SK-N-SH (cell line): ENCODE measurements at regions not wholly inside any gene's neighbourhood (a gene's known extent, or its start where the extent isn't known, plus 50 kb on each side); places are given as distances from the start of the nearest gene placed in this dataset.

Source experiments
- EZH2phosphoT487 ChIP-seq: fragments of 200-600 bp; sonication (generic); IDR thresholded peaks from 2 replicates; pipeline ENCODE4 v1.6.1; 2017; ENCODE audit warnings: low read depth, mixed run types, mild to moderate bottlenecking, antibody characterized with exemption, moderate library complexity, borderline replicate concordance
- RCOR1 ChIP-seq: fragments of 150-350 bp; IDR thresholded peaks from 2 replicates; pipeline ENCODE4 v1.6.1; 2017; ENCODE audit warnings: antibody characterized with exemption, low read length
- RFX5 ChIP-seq: IDR thresholded peaks from 2 replicates; pipeline ENCODE4 v1.6.1; 2012; ENCODE audit warnings: mild to moderate bottlenecking, improper control_type of control experiment, low read length
- TAF1 ChIP-seq: IDR thresholded peaks from 2 replicates; pipeline ENCODE4 v1.6.1; 2012; ENCODE audit warnings: low read depth, mild to moderate bottlenecking, low read length, moderate library complexity, borderline replicate concordance
- TCF12 ChIP-seq: IDR thresholded peaks from 2 replicates; pipeline ENCODE4 v1.4.0; 2012
- YY1 ChIP-seq: IDR thresholded peaks from 2 replicates; pipeline ENCODE4 v1.4.0; 2012; ENCODE audit warnings: low read depth, mild to moderate bottlenecking
- TF ChIP-seq, protein P1 (sequence below): IDR thresholded peaks from 2 replicates; pipeline ENCODE4 v1.6.1; 2012; ENCODE audit warnings: mild to moderate bottlenecking, low read depth, low read length, moderate library complexity
- TF ChIP-seq, protein P2 (sequence below): fragments of 200-600 bp; sonication (generic); IDR thresholded peaks from 2 replicates; pipeline ENCODE4 v1.6.1; 2017; ENCODE audit warnings: antibody characterized with exemption, mild to moderate bottlenecking, moderate library complexity

DNA sequence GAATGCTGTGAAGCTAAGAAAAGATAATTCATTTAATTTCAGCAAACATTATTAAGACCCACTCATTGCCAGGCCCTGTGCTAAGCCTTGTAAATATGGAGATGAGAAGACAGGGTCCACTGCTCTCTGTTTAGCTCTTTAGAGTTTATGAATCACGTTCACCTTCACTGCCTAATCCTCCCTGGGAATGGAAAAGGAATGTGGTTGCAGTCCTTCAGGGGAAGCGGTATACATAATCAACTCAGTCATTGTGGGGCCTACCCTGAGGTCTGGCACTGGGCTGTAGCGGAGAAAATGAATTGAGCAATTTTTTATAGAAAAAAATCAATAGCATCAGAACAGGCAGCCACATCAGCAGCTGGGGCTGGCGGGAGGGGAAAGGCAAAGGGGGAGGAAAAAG lies 412.1 kb upstream of the NFIA start:
- TF ChIP-seq, protein P1, sequence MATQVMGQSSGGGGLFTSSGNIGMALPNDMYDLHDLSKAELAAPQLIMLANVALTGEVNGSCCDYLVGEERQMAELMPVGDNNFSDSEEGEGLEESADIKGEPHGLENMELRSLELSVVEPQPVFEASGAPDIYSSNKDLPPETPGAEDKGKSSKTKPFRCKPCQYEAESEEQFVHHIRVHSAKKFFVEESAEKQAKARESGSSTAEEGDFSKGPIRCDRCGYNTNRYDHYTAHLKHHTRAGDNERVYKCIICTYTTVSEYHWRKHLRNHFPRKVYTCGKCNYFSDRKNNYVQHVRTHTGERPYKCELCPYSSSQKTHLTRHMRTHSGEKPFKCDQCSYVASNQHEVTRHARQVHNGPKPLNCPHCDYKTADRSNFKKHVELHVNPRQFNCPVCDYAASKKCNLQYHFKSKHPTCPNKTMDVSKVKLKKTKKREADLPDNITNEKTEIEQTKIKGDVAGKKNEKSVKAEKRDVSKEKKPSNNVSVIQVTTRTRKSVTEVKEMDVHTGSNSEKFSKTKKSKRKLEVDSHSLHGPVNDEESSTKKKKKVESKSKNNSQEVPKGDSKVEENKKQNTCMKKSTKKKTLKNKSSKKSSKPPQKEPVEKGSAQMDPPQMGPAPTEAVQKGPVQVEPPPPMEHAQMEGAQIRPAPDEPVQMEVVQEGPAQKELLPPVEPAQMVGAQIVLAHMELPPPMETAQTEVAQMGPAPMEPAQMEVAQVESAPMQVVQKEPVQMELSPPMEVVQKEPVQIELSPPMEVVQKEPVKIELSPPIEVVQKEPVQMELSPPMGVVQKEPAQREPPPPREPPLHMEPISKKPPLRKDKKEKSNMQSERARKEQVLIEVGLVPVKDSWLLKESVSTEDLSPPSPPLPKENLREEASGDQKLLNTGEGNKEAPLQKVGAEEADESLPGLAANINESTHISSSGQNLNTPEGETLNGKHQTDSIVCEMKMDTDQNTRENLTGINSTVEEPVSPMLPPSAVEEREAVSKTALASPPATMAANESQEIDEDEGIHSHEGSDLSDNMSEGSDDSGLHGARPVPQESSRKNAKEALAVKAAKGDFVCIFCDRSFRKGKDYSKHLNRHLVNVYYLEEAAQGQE = no peak
- TF ChIP-seq, protein P2, sequence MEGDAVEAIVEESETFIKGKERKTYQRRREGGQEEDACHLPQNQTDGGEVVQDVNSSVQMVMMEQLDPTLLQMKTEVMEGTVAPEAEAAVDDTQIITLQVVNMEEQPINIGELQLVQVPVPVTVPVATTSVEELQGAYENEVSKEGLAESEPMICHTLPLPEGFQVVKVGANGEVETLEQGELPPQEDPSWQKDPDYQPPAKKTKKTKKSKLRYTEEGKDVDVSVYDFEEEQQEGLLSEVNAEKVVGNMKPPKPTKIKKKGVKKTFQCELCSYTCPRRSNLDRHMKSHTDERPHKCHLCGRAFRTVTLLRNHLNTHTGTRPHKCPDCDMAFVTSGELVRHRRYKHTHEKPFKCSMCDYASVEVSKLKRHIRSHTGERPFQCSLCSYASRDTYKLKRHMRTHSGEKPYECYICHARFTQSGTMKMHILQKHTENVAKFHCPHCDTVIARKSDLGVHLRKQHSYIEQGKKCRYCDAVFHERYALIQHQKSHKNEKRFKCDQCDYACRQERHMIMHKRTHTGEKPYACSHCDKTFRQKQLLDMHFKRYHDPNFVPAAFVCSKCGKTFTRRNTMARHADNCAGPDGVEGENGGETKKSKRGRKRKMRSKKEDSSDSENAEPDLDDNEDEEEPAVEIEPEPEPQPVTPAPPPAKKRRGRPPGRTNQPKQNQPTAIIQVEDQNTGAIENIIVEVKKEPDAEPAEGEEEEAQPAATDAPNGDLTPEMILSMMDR = no peak
- TF ChIP-seq EZH2phosphoT487 (no peak), RFX5 (no peak), RCOR1 (no peak), TCF12 (no peak), TAF1 (no peak), YY1 (no peak)
